ENCODE measurements at regions not wholly inside any gene's neighbourhood (a gene's known extent, or its start where the extent isn't known, plus 50 kb on each side); places are given as distances from the start of the nearest gene placed in this dataset.

GRCh38 chr18:64982414-64983055 is 768.3 kb upstream of the CDH7 start:
- Histone ChIP-seq H3K4me3 (no peak overlapping the region), H3K27ac (replicated peaks in 1 of 4) (no peak overlapping the region), H3K4me1 (no peaks in the 10 kb centered on the region), H3K27me3 (no peaks in the 10 kb centered on the region), H3K9me3 (no peaks in the 10 kb centered on the region), H3K36me3 (no peaks in the 10 kb centered on the region)
- WGBS, result 59% methylated on average over 2 of the region's 2 CpGs
- TF ChIP-seq POLR2AphosphoS5 (IDR thresholded peaks at IDR 0.05) (no peak), POLR2A (IDR thresholded peaks at IDR 0.05; ENCODE audit: low read depth) (no peak), EP300 (IDR thresholded peaks at IDR 0.05) (no peak), CTCF (IDR thresholded peaks at IDR 0.05) (no peak)
- intact Hi-C loops (cut with DNase I), result no loop called here
- DNase-seq (ENCODE audit: extremely low spot score), result no peak

GRCh38 chr18:64981915-64982314 is 768.9 kb upstream of the CDH7 start:
- no peak for DNase-seq (ENCODE audit: extremely low spot score)
- Histone ChIP-seq H3K4me1 (no peaks in the 10 kb centered on the region), H3K36me3 (no peaks in the 10 kb centered on the region), H3K27me3 (no peaks in the 10 kb centered on the region), H3K27ac (replicated peaks in 1 of 4) (no peak overlapping the region), H3K9me3 (no peaks in the 10 kb centered on the region), H3K4me3 (no peak overlapping the region)
- intact Hi-C loops (cut with DNase I), result no loop called here
- TF ChIP-seq POLR2A (IDR thresholded peaks at IDR 0.05; ENCODE audit: low read depth) (no peak), CTCF (IDR thresholded peaks at IDR 0.05) (no peak), EP300 (IDR thresholded peaks at IDR 0.05) (no peak), POLR2AphosphoS5 (IDR thresholded peaks at IDR 0.05) (no peak)
- WGBS, result 89% methylated on average over 2 of the region's 2 CpGs

GRCh38 chr18:64979791-64980190 is 771.0 kb upstream of the CDH7 start:
- Histone ChIP-seq H3K27ac (replicated peaks in 1 of 4) (no peak overlapping the region), H3K36me3 (no peaks in the 10 kb centered on the region), H3K27me3 (no peaks in the 10 kb centered on the region), H3K4me3 (no peak overlapping the region), H3K4me1 (no peaks in the 10 kb centered on the region), H3K9me3 (no peaks in the 10 kb centered on the region)
- DNase-seq (ENCODE audit: extremely low spot score), result no peak
- intact Hi-C loops (cut with DNase I), result no loop called here
- 76% methylated on average over 2 of the region's 2 CpGs for WGBS
- TF ChIP-seq POLR2A (IDR thresholded peaks at IDR 0.05; ENCODE audit: low read depth) (no peak), POLR2AphosphoS5 (IDR thresholded peaks at IDR 0.05) (no peak), CTCF (IDR thresholded peaks at IDR 0.05) (no peak), EP300 (IDR thresholded peaks at IDR 0.05) (no peak)

- Histone ChIP-seq H3K4me1 (no peaks in the 10 kb centered on the region), H3K36me3 (no peaks in the 10 kb centered on the region), H3K27me3 (no peaks in the 10 kb centered on the region), H3K9me3 (no peaks in the 10 kb centered on the region), H3K4me3 (no peak overlapping the region), H3K27ac (replicated peaks in 1 of 4) (no peak overlapping the region)
- intact Hi-C loops (cut with DNase I), result no loop called here
- no peak for DNase-seq (ENCODE audit: extremely low spot score)
- WGBS, result 92% methylated on average over 8 of the region's 8 CpGs
- TF ChIP-seq POLR2A (IDR thresholded peaks at IDR 0.05; ENCODE audit: low read depth) (no peak), POLR2AphosphoS5 (IDR thresholded peaks at IDR 0.05) (no peak), EP300 (IDR thresholded peaks at IDR 0.05) (no peak), CTCF (IDR thresholded peaks at IDR 0.05) (no peak)
Observed at GRCh38 chr18:64974391-64975125, 776.3 kb upstream of the CDH7 start.

Measured in esophagus muscularis mucosa (tissue), 4 donors.